ENCODE measurements at regions not wholly inside any gene's neighbourhood (a gene's known extent, or its start where the extent isn't known, plus 50 kb on each side); places are given as distances from the start of the nearest gene placed in this dataset.

- TF ChIP-seq POLR2A (IDR thresholded peaks at IDR 0.05) (no peak), CTCF (IDR thresholded peaks at IDR 0.05) (no peak)
Measured at GRCh38 chr6:6486595-6486994, 101.9 kb upstream of the LY86 start.
